HG02938 (cell line): ENCODE measurements at regions not wholly inside any gene's neighbourhood (a gene's known extent, or its start where the extent isn't known, plus 50 kb on each side); places are given as distances from the start of the nearest gene placed in this dataset.
"Not testable (repeated sequence)": the region's sequence is repeated elsewhere in the genome, so short reads cannot be mapped to it uniquely, and the experiment has no call there.

Experiments
- ATAC-seq: cut with Tn5 transposase; IDR thresholded peaks from one replicate; pipeline ENCODE4 v1.9.1; 2021; ENCODE audit warnings: mild to moderate bottlenecking, moderate library complexity; ENCODE audit not compliant: unreplicated experiment

- no peak for ATAC-seq
Observed at GRCh38 chr11:43172477-43172876, 139.3 kb upstream of the API5 start.

DNA sequence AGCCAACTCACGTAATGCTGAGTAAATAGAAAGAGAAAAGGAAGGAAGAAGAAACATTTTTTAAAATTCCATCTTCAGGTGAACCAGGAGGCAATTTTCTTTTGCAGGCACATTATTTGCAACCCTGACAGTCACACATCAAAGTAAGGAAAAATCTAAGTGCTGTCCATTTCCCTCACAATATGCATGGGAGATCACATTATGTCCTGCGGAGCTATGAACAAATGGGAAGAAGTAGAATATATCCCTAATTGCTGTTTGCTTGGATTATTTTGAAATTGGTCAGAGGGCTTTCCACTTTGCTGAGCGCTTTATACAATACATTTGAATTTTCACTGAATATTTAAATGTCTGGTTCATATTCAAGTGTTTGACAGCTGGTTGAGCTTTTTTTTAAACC is 133.8 kb upstream of the API5 start:
- ATAC-seq: no peak

- not testable (repeated sequence) for ATAC-seq
Observed at GRCh38 chr11:43194459-43194858, 117.3 kb upstream of the API5 start.

DNA sequence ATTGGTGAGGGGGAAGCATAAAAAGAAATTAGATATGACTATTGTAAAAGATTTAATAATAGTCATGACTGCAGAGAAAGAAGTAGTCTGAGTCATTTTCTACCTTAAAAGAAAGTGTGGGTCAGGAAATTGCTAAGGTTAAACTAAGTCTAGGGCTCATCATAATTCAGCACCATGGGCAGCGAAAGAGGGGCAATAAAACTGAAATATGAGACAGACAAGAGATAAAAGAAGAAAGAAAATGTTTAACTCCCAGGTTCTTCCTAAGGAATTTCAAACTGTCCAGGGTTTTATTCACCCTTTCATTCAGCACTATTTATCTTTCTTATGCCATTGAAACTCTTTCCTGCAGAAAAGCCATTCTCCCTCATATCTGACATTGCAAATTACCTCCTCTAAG is 114.4 kb upstream of the API5 start:
- ATAC-seq: no peak

DNA sequence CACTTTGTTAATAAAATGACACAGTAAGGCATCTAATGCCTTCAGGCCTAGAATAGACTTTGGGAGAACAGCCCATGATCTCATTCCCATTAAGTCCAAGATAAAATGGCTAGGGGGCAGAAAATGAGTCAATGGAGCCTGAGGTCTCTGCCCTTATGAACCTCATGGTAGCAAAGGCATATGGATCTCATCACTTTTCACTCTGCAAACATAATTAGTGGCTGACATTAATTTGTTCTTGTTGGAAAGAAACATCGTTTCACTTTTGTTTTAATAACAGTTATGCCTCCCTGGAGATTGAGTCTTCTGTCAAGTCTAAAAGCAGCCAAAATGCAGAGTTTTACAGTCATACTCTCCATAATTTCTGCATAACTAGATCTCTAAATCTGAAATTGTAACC is 111.8 kb upstream of the API5 start:
- no peak for ATAC-seq

GRCh38 chr11:43212279-43212678 is 99.5 kb upstream of the API5 start:
- no peak for ATAC-seq

DNA sequence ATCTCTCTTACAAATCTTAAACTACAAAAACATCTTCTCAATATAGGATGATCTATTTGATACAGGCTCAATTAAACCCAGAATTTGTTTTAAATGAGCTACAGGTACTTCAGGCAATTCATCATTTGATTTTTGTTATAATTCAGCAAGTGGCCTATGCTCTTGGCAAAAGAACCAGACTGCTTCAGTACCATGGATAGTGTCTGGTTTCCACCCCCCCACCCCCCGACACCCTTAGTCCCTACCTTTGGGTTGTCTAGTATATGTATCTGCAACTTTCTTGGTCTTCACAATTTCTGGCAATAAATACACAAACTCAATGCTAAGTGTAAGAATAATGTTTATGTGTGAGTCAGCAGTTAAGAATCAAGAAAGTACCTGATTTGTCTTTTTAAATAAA is 97.3 kb upstream of the API5 start:
- no peak for ATAC-seq

GRCh38 chr11:43217849-43218248 is 93.9 kb upstream of the API5 start:
- ATAC-seq: no peak

DNA sequence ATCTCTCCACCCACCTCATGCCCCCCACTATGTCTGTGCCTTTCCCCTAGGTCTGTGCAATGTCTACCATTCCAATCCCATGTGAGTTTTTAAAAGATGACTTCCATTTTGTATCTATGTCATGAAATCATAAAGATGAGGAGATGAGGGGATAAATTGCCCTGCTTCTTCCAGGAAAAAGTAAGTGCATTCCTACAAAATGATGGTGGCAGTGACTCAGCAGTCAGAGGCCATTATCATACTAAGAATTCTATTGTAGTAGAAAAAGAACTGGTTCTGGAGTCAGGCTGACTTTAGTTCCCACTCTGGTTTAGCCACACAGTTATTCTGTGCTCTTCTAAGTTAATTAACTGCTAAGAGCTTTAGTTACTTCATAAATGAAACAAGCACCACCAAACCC is 89.6 kb upstream of the API5 start:
- ATAC-seq: no peak

GRCh38 chr11:43223026-43223425 is 88.8 kb upstream of the API5 start:
- no peak for ATAC-seq

DNA sequence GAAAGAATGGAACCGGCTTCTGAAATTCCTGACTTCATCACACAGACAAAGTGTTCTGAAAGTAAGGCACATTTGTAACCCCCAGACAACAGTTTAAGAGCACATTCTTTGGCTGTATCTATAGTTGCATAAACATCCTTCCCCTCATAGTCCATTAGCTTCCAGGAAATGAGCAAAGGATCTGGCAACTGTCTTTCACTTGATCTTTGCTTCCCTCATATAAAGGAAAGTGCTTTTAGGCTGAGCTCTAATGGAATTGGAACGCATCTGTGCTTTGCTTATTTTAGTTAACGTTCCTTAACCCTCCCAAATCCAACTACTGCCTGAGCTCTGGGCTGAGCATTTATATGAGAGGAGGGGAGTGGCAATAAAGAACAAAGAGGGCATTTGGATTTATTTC is 76.9 kb upstream of the API5 start:
- ATAC-seq: no peak

DNA sequence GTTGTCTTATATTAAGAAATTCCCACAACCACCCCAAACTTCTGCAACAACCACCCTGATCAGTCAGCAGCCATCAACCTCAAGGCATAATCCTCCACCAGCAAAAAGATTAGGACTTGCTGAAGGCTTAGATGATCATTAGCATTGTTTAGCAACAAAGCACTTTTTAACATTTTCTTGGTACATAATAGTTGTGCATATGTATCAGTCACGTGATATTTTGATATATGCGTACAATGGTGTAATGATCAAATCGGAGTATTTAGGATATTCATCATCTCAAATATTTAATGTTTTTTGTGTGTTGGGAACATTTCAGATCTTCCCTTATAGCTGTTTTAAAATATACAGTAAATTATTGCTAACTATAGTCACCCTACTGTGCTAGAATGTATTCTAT is 73.5 kb upstream of the API5 start:
- ATAC-seq: no peak

- ATAC-seq: no peak
Observed at GRCh38 chr11:43239791-43240190, 72.0 kb upstream of the API5 start.

DNA sequence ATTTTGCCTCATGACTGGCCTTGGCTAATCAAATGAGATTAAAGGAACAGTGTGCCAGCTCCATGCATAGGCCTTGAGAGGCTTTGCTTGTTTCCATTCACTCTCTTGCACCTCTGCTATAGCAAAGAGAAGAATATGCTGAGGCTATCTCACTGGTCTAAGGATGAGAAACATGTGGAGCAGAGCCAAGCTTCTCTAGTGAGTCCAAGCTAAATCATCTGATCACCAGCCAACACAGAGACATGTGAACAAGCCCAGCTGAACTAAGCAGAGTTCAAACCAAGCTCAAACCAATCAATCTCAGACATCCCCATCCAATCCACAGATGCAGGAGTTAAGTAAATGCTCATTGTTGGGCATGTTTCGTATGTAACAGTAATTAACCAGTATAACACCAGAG is 69.4 kb upstream of the API5 start:
- no peak for ATAC-seq

- ATAC-seq: no peak
Observed at GRCh38 chr11:43243927-43244326, 67.9 kb upstream of the API5 start.

GRCh38 chr11:43245466-43245865 is 66.3 kb upstream of the API5 start:
- ATAC-seq: no peak

- ATAC-seq: no peak
Observed at GRCh38 chr11:43250309-43250708, 61.5 kb upstream of the API5 start.

DNA sequence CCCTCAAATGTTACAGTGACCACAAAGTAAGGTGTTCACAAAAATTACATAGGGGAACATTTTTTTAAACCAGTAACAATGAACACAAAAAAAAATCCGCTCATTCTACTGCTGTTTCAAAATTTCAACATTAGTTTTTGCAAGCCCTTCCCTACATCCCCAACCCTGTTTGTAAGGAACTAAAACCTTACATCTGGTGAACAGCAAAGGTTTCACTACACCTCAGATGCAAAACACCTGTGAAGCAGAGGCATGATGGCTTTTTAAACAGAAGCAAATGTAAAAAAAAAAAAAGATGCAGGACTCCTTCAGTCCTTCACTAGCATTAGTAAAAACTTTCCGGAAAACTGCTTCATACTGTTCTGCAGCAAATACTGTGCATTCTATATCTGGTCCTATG is 50.0 kb upstream of the API5 start:
- ATAC-seq: no peak
